RWPE1 (cell line): ENCODE measurements at regions not wholly inside any gene's neighbourhood (a gene's known extent, or its start where the extent isn't known, plus 50 kb on each side); places are given as distances from the start of the nearest gene placed in this dataset.

Source experiments
- CTCF ChIA-PET: fragments of 350-600 bp; sonication (Branson Sonifier 250); formaldehyde crosslinking; extraction: SDS; loops from one replicate; lab custom pipeline; 2021; lab: Yijun Ruan, JAX
- POLR2A ChIA-PET: fragments of 400-600 bp; formaldehyde crosslinking; extraction: SDS; loops from one replicate; lab custom pipeline; 2020; ENCODE audit warnings: antibody characterized with exemption; ENCODE audit not compliant: low non-redundant PET; lab: Yijun Ruan, JAX
- DNase-seq: peaks from one replicate; pipeline ENCODE4 v3.0.0; 2012; ENCODE audit warnings: low spot score
- H3K27ac ChIP-seq: fragments of 450-650 bp; 2 replicates; pipeline ENCODE4 v1.5.1; 2017
- CTCF ChIP-seq: fragments of 450-650 bp; conservative IDR thresholded peaks from 2 replicates; pipeline ENCODE4 v1.5.1; 2017; ENCODE audit warnings: low read depth, mild to moderate bottlenecking

GRCh38 chr14:64646103-64646502, 58.1 kb upstream of the PLEKHG3 start:
- no peak overlapping the region for H3K27ac ChIP-seq
- no peak for TF ChIP-seq CTCF
- CTCF ChIA-PET: no interaction called here
- POLR2A ChIA-PET: no interaction called here
- no peak for DNase-seq

GRCh38 chr14:64649383-64649998, 54.7 kb upstream of the PLEKHG3 start:
- CTCF ChIA-PET: no interaction called here
- DNase-seq: no peak

GRCh38 chr14:64653900-64654245, 50.4 kb upstream of the PLEKHG3 start:
- H3K27ac ChIP-seq: no peak overlapping the region
- DNase-seq: no peak
- TF ChIP-seq CTCF: no peak
- ChIA-PET POLR2A (no interaction called here), CTCF (interaction anchor here (0.6 to 1.0 kb wide), 2 partner anchors 16 to 31 kb away, joined by 3 read pairs; no protein-coding TSS in a partner anchor)

More at GRCh38 chr14:64649383-64649998, 54.7 kb upstream of the PLEKHG3 start:
- TF ChIP-seq CTCF: no peak
- POLR2A ChIA-PET: no interaction called here
- peak overlapping the region; percentile 3; the same call in 1 of the 2 replicates for H3K27ac ChIP-seq

GRCh38 chr14:64654246-64654900, 49.9 kb upstream of the PLEKHG3 start:
- DNase-seq: no peak
- no peak for TF ChIP-seq CTCF
- CTCF ChIA-PET: interaction anchor here (0.6 to 1.4 kb wide), 3 partner anchors 17 to 169 kb away, joined by 3 read pairs; no protein-coding TSS in a partner anchor
- POLR2A ChIA-PET: no interaction called here
- no peak overlapping the region for H3K27ac ChIP-seq
